Activated naive CD4-positive, alpha-beta T cell treated with Interleukin-2 at 50 U/mL for 16 hours (primary cell): ENCODE measurements at regions not wholly inside any gene's neighbourhood (a gene's known extent, or its start where the extent isn't known, plus 50 kb on each side); places are given as distances from the start of the nearest gene placed in this dataset.

ENCODE experiments used
- DNase-seq: peaks from one replicate; pipeline ENCODE4 v3.0.0-alpha.2; 2020

DNA sequence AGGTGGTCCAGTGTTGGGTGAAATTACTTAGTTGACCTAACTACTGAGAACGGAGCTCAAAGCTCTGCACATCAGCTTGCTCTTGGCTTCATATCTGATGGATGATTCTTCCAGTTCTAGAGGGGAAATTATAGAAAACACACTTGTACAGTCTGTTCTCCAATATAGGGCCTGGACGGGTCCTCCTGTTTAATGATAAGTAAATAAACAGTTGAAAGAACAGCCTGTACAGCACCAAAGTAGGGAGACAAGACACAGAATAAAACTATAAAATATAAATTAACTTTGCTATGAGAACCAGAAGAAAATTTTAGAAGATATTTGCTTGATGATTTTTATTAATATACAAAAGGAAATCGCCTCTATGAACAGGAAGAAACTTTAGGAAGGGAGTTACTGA lies 271.7 kb downstream of the STK31 start:
- no peak for DNase-seq

DNA sequence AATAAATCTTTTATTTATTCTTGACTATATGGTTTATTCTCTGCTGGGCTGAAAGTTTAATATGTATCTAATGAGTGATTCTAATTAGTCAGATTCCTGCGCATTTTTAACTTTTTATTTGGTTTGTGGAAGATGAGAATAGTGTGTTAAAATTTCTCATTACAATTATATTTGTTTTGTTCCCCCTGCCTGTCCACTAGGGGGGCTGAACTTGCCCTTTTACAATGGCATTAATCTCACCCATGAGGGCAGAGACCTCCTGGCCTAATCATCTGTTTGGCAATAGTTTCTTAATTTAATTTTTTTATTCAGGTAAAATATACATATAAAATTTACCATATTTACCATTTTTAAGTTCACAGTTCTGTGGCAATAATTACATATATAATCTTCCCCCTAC lies 278.5 kb upstream of the NPY start:
- DNase-seq = no peak

DNA sequence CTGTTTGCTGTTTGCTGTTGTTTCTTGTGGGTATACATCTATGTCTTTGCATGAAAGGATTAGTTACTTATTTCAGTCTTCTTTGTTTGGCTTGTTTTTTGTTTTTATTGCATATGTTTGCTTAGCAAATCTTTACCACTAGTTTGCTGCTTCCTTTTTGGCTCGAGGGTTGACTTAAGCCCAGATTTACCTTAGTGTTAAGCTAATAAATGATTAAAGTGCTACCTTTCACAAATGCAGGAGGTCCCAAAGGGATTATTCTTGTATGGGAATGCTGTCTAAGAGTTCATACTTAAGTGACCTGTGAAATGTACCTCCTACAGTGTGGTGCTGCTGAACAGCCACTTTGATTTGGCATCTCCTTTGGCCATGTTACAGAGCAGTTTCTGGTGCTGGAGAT lies 273.5 kb upstream of the NPY start:
- DNase-seq = no peak

DNA sequence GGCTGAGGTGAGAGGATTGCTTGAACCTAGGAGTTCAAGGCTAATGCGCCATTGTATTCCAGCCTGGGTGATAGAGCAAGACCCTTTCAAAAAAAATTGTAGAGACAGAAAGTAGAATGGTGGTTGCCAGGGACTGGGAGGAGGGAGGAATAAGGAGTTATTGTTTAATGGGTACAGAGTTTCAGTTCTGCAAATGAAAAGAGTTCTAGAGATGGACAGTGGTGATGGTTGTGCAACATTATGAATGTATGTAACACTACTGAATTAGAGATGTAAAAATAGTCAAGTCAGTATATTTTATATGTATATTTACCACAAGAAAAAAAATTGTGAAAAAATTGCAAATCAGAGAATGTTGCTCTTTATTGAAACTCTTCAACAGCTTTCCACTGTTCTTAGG lies 266.5 kb upstream of the NPY start:
- DNase-seq = no peak

DNA sequence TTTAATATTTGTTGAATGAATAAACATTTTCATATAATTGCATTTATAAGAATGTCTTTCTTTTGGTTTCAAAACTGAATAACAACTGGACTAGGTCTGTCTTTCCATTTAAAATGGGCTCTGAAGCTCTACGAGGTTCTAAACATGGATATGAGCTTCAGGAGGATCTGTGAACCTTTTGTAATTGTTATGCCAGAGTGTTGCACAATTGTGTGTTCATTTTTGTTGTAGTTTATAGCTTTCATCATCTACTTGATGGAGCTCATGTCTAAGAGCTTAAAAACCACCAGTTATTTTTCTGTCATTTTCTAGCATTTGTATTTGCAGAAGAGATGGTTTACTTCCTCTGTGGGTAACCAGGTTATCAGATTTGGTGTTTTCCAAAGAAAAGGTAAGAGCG lies 265.7 kb upstream of the NPY start:
- DNase-seq = no peak

DNA sequence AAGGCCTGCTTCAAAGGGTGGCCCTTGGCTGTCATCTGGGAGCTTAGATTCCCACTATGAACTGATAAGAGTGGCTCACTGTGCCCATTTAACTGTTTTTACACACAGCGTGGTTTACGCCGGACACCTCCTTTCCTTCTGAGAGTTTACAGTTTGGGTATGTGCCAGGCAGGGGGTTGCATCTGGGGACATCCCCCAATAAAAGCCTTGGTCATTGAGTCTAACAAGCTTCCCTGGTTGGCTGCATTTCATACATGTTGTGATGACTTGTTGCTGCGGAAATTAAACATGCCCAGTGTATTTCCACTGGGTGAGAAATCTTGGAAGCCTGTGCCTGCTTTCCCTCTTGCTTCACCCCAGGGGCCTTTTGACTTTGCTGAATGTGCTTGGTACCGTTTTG lies 264.1 kb upstream of the NPY start:
- no peak for DNase-seq

DNA sequence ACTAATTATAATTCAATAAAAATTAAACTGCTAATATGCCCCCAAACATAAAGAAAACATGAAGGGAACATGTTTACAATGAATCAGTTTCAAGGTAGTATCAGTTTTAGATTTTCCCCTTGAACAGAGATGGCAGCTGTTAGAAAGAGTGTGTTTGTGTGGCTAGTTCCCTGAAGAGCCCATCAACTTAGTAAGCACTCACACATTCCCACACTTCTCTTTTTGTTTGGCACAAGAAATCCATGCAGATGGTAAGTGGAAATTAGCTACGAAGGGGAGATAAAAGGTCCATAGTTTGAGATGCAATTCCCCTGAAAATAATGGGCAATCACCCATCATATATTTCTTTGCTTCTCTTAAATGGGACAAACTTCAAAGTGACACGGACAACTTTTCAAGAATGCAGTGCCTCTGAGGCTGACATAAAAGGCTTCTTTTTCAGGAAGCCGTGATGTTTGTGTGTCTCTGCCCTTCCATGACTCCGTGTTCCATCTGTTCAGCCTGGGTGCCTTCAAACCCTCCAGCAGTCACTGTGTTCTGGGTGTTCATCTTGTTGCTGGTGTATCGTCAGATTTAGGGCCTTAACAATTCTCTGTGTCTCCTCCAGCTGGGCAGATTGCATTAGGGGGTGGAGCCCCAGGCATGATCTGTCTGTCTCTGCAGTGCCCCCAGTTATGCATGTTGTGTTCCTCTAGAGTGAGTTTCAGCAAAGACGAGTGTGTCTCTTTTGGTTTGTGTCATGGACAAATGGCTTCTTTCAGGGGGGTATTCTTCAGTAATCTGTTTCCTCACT lies 259.5 kb upstream of the NPY start:
- no peak for DNase-seq

DNA sequence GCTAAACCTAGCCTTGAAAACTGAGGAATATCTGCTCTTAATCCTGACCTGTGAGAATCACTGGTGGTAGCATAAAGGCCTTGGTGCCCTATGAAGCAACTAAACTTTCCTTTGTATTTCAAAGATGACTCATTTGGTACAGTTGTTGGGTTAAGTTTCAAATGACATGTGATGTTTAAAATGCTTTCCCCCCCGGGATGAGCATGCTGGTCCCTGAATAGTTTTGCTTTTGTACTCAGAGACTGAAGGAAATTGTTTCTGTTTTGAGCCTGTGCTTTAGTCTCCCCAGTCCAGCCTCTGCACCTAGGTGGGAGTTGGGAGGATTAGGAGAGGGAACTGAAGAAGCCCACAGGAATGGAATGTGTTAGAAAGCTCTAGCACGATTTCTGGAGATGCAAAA lies 258.9 kb upstream of the NPY start:
- DNase-seq = no peak

DNA sequence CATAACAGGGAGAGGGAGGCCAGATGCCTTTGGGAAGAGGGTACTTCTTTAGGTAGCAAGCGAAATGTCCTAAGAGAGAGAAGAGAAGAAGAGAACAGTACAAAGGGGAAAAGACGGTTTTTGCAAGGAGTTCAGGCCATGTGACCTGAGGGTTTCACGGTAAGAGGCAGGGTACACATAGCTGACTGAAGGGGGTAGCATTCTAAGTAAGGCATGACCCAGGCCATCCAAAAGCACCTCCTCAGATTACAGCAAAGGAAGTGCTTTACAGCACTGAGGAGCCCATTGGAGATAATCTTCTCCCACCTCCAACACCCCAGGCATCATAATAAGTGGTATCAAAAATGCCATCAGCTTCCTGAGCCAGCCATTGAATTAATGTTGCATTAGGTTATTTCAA lies 258.2 kb upstream of the NPY start:
- no peak for DNase-seq

DNA sequence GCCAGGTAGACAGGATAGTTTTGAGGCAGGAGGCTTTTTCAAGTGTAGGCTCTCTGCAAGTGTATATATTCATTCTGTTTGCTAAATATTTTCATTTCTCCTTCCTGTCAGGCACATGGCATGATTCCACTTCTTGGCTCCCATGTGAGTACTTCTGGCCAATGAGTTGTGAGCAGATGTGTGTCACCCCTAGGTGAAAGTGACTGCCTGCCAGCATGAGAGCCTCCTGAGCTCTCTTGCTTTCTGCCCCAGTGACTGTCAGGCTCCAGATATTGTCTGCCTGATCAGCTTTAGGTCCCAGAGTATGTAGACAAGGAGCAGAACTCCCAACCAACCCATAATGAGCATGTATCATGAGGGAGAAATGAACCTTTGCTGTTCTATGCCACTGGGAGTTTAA lies 257.6 kb upstream of the NPY start:
- no peak for DNase-seq

DNA sequence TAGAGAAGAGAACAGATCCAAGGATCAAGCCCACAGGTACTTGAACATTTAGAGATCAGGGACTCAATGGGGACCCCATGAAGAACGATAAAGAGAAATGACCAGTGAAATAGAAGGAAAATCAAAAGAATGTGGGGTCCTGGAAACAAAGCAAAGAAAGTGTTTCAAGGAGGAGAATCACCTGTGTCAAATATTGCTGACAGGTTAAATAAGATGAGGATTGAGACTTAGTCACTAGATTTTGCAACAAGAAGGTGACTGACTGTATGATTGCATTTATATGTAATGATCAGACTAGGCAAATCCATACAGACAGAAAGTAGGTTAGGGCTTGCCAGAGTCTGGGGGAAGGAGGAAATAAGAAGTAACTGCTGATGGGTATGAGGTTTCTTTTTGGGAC lies 254.9 kb upstream of the NPY start:
- DNase-seq = no peak

DNA sequence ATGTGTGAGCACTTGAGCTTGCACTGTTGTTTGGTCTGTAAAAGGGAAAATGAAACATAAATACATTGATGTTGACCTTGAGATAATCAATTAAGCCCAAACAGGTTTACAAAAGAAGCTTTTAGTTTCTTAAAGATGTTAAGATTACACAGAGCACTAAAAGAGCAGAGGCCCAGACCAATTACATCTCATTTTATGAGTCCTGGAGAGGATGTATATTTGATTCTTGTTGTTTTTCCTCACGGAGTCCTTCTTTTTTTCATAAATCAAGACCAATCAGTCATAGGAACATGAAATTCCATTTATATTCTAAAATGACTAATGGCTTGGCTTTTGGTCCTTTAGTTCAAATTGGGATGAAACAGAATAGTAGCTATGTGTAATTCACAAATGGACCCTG lies 249.7 kb upstream of the NPY start:
- no peak for DNase-seq

DNA sequence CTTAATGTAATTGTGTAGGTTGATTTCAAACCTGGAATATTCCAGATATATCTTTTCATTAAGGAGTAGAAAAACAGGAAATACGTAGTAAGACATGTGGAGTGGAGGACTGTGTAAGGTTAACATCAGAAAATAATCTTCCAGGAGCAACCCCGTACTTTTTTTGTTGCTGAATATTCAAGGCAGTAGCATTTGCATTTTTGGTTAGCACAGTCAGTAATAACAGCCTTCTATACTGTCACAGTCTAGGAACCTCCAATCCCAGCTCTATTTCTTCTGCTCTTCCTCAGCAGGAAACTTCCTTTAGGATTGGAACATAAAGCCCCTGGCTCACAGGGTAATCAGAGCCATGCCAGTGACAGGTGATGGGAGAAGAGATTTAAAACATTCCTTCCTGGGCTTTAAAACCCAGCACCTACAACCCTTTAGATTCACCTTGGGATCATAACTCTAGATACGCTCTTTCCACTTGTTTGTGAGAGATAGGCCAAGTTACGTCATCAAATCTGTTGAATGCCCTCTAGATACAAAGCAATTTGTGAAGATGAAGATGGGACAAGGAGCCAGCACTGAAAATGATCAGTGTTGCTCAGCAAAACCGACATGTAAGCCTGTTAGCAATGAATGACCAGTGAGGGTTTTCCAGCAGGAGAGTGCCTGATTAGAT lies 248.5 kb upstream of the NPY start:
- no peak for DNase-seq

DNA sequence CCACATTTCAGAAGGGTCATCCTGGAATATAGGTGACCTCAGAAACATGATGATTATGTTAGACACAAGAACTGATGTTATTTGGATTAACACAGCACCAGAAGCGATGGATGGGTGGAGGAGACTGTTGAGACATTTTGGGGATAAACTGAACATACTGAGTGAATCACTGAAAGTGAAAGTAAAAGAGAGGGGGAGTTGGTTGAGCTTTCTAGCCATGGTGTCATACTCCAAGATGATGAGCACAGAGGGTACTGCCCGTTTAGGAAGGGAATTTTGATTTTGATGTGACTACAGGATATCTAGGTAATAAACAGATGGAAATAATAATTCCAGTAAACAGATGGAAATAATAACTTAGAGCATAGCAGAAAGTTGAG lies 248.0 kb upstream of the NPY start:
- no peak for DNase-seq

DNA sequence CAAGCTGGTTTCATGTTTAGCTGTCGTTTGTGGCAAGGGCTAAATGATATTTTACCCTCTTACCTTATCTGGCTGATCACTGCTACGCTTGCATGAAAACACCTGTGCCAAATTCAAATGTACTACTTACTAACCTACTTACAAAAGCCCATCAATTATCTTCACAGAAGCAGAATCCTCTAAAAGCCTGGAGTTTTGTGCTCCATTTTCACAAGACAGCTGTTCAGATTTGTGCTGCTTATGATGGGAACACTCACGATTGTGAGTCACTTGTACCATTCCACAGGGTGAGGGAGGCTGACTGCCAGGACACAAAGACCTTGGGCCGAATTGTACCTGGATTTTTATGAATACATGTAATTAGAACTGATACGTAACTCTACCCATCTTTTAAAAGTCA lies 245.0 kb upstream of the NPY start:
- no peak for DNase-seq

DNA sequence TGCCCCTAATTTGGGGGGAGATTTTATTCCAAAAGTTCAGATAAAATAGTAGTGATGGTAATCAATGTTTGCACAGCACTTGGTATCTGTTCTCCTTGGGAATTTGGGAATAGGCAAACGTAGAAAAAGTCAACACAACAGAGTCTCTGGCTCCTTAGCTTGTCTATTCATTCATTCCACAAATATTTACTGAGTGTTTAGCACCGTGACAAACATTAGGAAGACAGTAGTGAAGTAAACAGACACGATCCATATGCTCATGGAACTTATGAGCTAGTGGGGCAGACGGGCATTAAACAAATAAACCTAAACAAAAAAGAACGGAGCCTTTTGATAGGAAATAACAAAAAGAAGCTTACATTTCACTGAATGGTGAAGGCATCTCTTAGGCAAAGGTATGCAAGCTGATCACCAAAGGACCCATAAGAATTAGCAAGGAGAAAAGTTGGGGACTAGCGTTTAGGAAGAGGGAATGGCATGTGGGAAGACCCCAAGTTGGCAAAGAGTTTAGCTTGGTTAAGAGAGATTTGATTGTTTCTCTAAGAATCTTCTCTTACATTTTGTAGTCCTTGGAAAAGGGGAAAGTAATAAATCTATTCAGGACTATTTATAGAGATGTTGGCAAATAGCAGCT lies 243.9 kb upstream of the NPY start:
- no peak for DNase-seq

DNA sequence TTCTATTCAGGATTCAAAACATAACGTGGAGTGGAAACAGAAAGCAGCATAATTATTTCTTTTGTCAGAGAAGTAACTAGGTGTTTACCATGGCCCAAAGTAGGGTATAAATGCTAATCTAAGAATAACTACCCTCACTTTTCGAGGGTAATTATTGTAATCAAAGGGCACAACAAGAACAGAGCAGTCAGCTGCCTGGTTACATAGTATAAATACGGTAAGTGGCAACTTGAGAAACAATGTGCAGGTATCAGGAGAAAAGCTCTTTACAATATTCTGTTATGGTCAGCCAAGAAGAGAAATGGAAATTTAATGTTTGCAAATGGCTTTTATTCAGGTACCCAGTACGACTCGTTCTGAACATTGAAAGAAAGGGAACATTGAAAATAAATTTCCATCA lies 242.0 kb upstream of the NPY start:
- no peak for DNase-seq

DNA sequence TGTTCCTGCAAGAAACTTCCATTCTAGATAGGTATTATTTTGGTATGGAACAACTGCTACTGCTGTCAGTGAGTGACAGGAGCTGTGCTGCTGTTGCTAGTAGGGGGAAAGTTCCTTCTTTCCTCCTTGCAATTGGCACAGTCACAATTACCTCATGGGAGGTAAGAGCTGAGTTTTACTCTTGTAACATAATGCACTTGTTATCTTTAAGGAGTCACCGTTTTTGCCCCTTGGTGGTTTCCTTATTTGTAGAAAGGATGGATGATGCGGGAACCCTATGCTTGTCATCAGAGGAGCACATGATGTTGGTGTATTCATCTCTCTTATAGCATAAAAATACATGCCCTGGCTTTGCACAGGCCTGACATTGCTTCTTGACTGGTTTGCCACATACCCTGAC lies 234.7 kb upstream of the NPY start:
- DNase-seq = no peak

DNA sequence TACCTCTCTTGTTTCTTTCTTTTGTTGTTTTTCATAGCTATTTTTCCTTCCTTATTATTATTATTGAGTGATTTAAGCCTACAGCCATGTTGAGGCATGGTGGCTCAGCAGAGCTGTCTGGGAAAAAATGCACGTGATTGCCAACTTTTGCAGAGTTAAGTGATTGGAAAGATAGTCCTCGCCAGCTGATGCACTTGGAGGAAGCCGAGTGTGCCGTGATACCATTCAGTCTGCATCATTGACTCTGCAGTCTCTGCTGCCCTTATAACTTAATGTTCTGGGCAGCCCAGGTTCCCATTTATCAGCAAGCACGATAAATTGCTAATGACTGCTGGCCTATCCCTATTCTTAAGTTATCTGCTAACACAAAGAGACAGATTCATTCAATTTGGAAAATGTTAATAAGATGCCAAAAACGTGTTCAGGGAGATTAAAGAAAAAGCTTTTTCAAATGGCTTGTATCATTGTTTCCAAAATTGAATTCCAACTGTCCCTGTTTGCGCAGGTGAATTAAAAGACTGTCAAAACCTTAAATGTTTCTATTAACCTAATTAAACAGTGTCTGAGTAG lies 232.9 kb upstream of the NPY start:
- DNase-seq = no peak

DNA sequence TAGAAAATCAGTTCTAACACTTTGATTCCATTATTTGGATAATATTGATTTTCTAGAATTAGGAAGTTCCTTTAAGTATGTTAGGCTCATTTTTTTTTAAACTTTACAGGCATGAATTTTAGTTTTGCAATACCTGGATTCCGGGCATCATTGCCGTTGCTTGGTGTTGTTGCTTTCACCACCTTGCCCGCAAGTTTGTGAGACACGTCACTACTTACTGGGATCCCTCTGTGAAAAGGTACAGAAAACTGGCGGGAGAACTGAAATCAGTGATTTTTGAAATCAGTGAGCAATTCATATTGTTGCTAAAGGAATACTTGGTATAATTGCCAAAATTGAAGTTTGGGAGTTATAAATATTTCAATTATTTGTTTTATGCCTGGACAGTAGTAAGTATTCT lies 232.3 kb upstream of the NPY start:
- no peak for DNase-seq

DNA sequence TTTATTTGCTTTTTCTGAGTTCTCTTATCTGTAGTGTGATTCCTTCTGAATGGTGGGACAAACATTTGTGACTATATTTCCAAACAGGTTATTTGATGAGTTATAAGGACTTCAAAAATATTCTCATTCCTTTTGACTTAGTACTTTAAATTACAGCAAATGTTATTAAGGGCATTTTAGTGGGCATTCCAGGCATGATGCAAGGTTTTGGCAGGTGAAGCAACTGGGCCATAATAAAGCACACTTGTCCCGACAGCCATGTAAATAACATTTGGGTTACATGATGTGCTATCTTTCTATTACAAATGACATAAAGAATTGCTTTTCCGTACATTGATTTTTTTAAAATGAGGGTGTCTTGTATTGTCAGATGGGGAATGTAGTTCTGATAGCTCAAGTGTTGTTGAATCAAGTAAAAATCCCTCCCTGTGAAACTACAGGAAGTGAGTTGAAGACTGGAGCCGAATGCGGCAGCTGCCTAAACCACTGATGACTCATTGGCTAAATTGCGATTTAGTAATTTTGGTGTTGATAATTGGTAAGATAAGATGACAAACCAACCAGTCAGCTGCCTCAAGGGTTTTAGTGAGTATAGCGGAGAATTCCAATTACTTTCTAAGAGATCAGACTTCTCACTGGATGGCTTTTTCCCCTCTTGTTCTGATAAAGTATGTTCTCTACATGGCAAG lies 231.3 kb upstream of the NPY start:
- no peak for DNase-seq

DNA sequence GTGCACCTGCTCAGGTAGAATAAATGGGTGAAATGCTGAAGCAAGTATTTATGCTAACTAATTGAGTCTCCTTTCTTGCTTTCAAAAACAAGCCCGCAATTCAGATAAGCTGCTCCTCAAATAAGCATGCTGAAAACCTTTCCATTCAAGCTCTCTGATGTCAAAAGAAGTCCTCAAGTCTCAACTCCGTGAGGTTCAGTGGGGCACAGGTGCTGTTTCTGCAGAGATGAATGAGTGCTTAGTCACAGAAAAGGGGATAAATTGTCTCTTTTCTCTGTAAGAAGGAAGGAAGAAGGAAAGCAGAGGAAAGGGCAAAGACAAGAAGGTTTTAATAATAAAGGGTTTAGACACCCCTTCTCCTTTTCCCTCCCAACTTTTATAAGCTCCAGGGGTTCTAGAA lies 229.8 kb upstream of the NPY start:
- DNase-seq = no peak

DNA sequence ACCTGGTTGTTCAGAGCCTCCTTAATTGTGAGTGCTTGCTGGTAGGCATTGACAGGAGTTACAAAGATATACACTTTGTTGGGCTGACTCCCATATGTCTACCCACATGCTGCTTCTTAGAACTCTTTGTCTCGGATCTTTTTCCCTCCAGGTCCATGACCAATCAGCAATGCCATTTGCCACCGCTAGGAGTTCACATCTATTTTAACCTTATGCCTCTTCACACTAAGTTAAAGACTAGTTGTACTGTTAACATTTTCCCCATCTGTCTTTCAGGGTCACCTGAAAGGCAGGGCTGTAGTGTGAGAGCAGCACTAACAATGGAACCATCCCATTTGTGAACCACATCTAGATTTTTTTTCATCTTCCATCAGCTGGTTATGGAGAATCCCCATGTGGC lies 226.7 kb upstream of the NPY start:
- no peak for DNase-seq

DNA sequence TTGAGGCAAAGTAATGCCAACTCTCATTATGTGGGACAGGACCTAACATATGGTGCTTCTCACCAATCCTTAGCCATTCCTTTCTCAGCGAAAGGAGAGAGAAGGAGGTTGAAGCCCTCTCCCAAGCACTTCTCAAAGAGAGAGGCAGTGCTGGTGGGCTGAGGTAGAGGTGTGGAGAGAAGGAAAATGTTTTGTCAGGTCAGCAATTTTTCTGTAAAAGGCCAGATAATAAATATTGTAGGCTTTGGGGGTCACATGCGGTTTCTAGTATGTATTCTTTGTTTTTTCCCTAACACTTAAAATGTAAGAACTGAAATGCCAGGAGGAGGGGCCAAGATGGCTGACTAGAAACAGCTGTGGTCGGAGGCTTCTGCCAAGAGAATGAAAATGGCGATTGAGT lies 225.0 kb upstream of the NPY start:
- DNase-seq = no peak
